KOPT-K1 (cell line): ENCODE measurements at regions not wholly inside any gene's neighbourhood (a gene's known extent, or its start where the extent isn't known, plus 50 kb on each side); places are given as distances from the start of the nearest gene placed in this dataset.
"Not testable (repeated sequence)": the region's sequence is repeated elsewhere in the genome, so short reads cannot be mapped to it uniquely, and the experiment has no call there.

ENCODE experiments used
- H3K27ac ChIP-seq: fragments of 200-600 bp; sonication (generic); 2 replicates; pipeline ENCODE4 v1.5.1; 2016; ENCODE audit warnings: antibody characterized with exemption, mild to moderate bottlenecking, low read depth, low read length; ENCODE audit not compliant: poor library complexity, severe bottlenecking
- H3K36me3 ChIP-seq: fragments of 200-600 bp; sonication (generic); 2 replicates; pipeline ENCODE4 v1.5.1; 2017; ENCODE audit warnings: antibody characterized with exemption, mild to moderate bottlenecking, low read length, moderate library complexity; ENCODE audit not compliant: insufficient read depth
- H3K9me3 ChIP-seq: fragments of 200-600 bp; sonication (generic); 2 replicates; pipeline ENCODE4 v1.5.1; 2017; ENCODE audit warnings: antibody characterized with exemption, low read length, mild to moderate bottlenecking; ENCODE audit not compliant: insufficient read depth, poor library complexity, severe bottlenecking

- Histone ChIP-seq H3K36me3 (no peaks in the 10 kb centered on the region), H3K9me3 (no peaks in the 10 kb centered on the region), H3K27ac (no peak overlapping the region)
Measured at GRCh38 chr3:125645616-125646015, 50.3 kb upstream of the OSBPL11 start.

GRCh38 chr3:125646581-125646980 lies 51.3 kb upstream of the OSBPL11 start:
- H3K36me3 ChIP-seq = no peaks in the 10 kb centered on the region
- no peak overlapping the region for H3K27ac ChIP-seq
- no peaks in the 10 kb centered on the region for H3K9me3 ChIP-seq

- Histone ChIP-seq H3K36me3 (no peaks in the 10 kb centered on the region), H3K9me3 (no peaks in the 10 kb centered on the region), H3K27ac (no peak overlapping the region)
Measured at GRCh38 chr3:125647318-125648014, 52.2 kb upstream of the OSBPL11 start.

DNA sequence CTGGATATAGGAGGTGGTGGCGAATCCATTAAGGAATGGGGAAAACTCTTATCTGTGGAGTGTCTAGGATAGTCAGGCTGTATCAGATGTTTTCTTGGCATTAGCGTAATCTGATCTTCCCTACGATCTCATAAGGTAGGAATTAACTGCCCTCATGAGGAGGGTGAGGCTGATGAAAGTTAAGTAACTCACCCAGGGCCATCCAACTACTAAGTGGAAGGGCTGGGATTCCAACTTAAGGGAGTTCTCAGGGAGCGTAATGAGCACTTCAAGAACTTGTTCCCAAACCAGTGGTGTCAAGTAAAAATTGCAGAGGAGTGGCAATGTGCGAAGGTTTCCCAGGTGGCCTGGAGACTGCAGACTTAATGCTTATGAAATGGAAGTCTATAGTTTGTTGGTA lies 55.9 kb upstream of the OSBPL11 start:
- no peaks in the 10 kb centered on the region for H3K36me3 ChIP-seq
- H3K27ac ChIP-seq = no peak overlapping the region
- no peaks in the 10 kb centered on the region for H3K9me3 ChIP-seq

DNA sequence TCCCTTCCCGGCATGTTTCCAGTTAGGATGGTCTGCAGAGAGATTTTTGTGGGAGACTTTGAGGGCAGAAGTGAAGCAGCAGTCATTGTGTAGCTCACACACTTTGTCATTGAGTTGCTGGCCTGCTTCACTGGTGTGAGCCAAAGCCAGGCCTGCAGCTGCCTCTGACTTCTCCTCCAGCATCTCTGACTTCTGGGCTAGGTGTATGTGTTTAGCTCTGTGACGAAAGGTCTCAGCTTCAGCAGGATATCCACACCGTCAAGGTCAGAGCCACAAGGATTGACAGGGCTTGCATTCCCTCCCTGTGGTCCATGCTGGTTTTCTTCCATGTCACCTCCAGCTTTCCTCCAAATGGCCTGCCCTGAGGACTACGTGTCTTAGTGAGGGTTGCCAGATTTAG lies 57.1 kb upstream of the OSBPL11 start:
- H3K27ac ChIP-seq = no peak overlapping the region
- H3K36me3 ChIP-seq = no peaks in the 10 kb centered on the region
- no peaks in the 10 kb centered on the region for H3K9me3 ChIP-seq

DNA sequence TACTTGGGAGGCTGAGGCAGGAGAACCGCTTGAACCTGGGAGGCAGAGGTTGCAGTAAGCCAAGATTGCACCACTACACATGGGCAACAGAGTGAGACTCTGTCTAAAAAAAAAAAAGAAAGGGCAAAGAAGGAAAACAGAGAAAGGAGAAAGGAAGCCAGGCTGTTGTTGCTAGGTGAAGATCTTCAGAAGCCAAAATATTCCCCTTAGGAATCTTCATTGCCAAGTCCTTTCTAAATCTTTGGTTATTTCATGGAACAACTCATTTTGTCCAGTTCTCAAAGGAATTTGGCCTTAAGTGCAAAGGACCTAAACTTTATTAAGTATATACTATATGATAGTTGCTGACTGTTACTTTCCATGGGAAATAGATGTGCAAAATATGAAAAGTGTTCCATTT lies 59.2 kb upstream of the OSBPL11 start:
- Histone ChIP-seq H3K36me3 (no peaks in the 10 kb centered on the region), H3K27ac (no peak overlapping the region), H3K9me3 (no peaks in the 10 kb centered on the region)

GRCh38 chr3:125662675-125663074 lies 67.4 kb upstream of the OSBPL11 start:
- no peaks in the 10 kb centered on the region for H3K9me3 ChIP-seq
- H3K36me3 ChIP-seq = no peaks in the 10 kb centered on the region
- no peak overlapping the region for H3K27ac ChIP-seq

GRCh38 chr3:125670352-125670751 lies 75.1 kb upstream of the OSBPL11 start:
- no peaks in the 10 kb centered on the region for H3K36me3 ChIP-seq
- no peaks in the 10 kb centered on the region for H3K9me3 ChIP-seq
- H3K27ac ChIP-seq = no peak overlapping the region

GRCh38 chr3:125670945-125671344 lies 75.6 kb upstream of the OSBPL11 start:
- H3K27ac ChIP-seq = no peak overlapping the region
- H3K9me3 ChIP-seq = no peaks in the 10 kb centered on the region
- H3K36me3 ChIP-seq = no peaks in the 10 kb centered on the region

DNA sequence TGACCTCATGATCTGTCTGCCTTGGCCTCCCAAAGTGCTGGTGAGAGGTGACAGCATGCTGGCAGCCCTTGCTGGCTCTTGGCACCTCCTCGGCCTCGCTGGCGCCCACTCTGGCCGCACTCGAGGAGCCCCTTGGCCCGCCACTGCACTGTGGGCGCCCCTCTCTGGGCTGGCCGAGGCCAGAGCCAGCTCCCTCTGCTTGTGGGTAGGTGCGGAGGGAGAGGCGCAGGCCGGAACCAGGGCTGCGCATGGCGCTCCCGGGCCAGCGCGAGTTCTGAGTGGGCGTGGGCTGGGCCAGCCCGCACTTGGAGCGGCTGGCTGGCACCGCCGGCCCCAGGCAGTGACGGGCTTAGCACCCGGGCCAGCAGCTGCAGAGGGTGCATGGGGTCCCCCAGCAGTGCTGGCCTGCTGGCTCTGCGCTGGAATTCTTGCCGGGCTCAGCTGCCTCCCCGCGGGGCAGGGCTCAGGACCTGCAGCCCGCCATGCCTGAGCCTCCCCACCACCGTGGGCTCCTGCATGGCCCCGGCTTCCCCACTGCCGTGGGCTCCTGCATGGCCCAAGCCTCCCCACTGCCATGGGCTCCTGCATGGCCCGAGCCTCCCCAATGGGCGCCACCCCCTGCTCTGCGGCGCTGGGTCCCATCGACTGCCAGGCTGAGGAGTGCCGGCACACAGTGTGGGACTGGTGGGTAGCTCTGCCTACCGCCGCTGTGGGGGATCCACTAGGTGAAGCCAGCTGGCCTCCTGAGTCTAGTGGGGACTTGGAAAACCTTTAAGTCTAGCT lies 76.4 kb upstream of the OSBPL11 start:
- no peak overlapping the region for H3K27ac ChIP-seq
- no peaks in the 10 kb centered on the region for H3K36me3 ChIP-seq
- H3K9me3 ChIP-seq = no peaks in the 10 kb centered on the region

- Histone ChIP-seq H3K9me3 (no peaks in the 10 kb centered on the region), H3K36me3 (no peaks in the 10 kb centered on the region), H3K27ac (no peak overlapping the region)
Measured at GRCh38 chr3:125675791-125676190, 80.5 kb upstream of the OSBPL11 start.

GRCh38 chr3:125679258-125679657 lies 84.0 kb upstream of the OSBPL11 start:
- Histone ChIP-seq H3K27ac (no peak overlapping the region), H3K36me3 (no peaks in the 10 kb centered on the region), H3K9me3 (no peaks in the 10 kb centered on the region)

GRCh38 chr3:125681146-125681545 lies 85.8 kb upstream of the OSBPL11 start:
- no peaks in the 10 kb centered on the region for H3K9me3 ChIP-seq
- no peaks in the 10 kb centered on the region for H3K36me3 ChIP-seq
- no peak overlapping the region for H3K27ac ChIP-seq

DNA sequence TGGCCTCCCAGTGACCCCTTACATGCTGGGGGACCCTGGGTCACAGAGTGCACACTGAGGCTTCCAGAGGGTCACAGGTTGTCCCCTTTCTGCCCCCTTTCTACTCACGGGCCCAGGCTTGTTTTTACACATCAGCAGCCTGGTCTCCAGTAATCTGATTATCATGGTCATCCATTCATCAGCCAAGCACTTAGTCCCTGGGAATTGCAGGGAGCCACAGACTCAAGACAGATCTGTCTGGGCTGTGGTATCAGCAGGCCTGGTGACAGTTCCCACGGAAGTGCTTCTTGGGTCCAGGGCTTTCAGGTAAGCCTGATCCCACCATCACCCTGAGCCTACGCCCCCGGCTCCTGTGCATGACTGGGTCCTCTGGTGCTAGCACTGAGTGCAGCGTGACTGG lies 86.6 kb upstream of the OSBPL11 start:
- not testable (repeated sequence) for H3K36me3 ChIP-seq, H3K27ac ChIP-seq, H3K9me3 ChIP-seq

GRCh38 chr3:125682610-125683009 lies 87.3 kb upstream of the OSBPL11 start:
- H3K36me3 ChIP-seq, H3K27ac ChIP-seq, H3K9me3 ChIP-seq: not testable (repeated sequence)
